K562 (cell line): ENCODE measurements at regions not wholly inside any gene's neighbourhood (a gene's known extent, or its start where the extent isn't known, plus 50 kb on each side); places are given as distances from the start of the nearest gene placed in this dataset.

Source experiments
- ATAC-seq: fragments of 200-7000 bp; cut with Tn5 transposase; 3 replicates; pipeline ENCODE4 v1.9.1; 2020; ENCODE audit warnings: moderate library complexity
- BruUV-seq: library from RNA; stranded (reverse); fragments of 400-500 nt; replicated peaks from 2 replicates; lab custom pipeline; 2021; lab: Mats Ljungman, UMichigan
- CTCF ChIA-PET: fragments of 300-600 bp; formaldehyde crosslinking; extraction: SDS; loops from one replicate; lab custom pipeline; 2021; ENCODE audit warnings: low intra/inter-chr PET ratio; lab: Yijun Ruan, JAX
- POLR2A ChIA-PET: fragments of 300-600, 350-650 bp; sonication (Branson Sonifier 250); formaldehyde crosslinking; extraction: SDS; loops from one replicate; lab custom pipeline; 2021; ENCODE audit warnings: antibody characterized with exemption, inconsistent platforms; lab: Yijun Ruan, JAX
- DNase-seq, 4 experiments: peaks; one replicate each; pipeline versions ENCODE4 v3.0.0 to v3.0.0-alpha.2; 2011 to 2018; ENCODE audit warnings: low spot score in 3 of 4, mixed read lengths in 3 of 4; ENCODE audit errors: extremely low read depth in 1 of 4
- FAIRE-seq: peaks from 2 replicates; lab custom pipeline; 2011; peaks lifted over from hg19 to GRCh38; lab: Jason Lieb, UNC
- H2AFZ ChIP-seq: 2 replicates; pipeline ENCODE4 v1.6.0; 2011; ENCODE audit warnings: low read depth, low read length, control low read depth, inconsistent platforms
- H3K27ac ChIP-seq: fragments of 200-600 bp; 3 replicates; pipeline ENCODE4 v1.8.0; 2011; ENCODE audit warnings: low read depth, mild to moderate bottlenecking, control low read depth, inconsistent platforms, low read length, moderate library complexity, mixed read lengths; ENCODE audit errors: extremely low read depth
- H3K27me3 ChIP-seq, 2 experiments: fragments of 300-600 bp in 1 of 2; 2 replicates in 1 of 2; 3 replicates in 1 of 2; pipeline versions ENCODE4 v1.6.0 to v1.8.0; 2011; ENCODE audit warnings: inconsistent platforms in 2 of 2, low read length in 2 of 2, mild to moderate bottlenecking in 1 of 2, mixed read lengths in 1 of 2, moderate library complexity in 1 of 2; ENCODE audit not compliant: control insufficient read depth in 2 of 2, insufficient read depth in 2 of 2
- H3K36me3 ChIP-seq: fragments of 300-600 bp; 3 replicates; pipeline ENCODE4 v1.8.0; 2011; ENCODE audit warnings: mild to moderate bottlenecking, low read length, inconsistent platforms; ENCODE audit not compliant: control insufficient read depth, insufficient read depth
- H3K4me1 ChIP-seq, 2 experiments: fragments of 200-600 bp in 1 of 2; replicated peaks in 1 of 2; 2 replicates in 1 of 2; 3 replicates in 1 of 2; pipeline versions ENCODE4 v1.5.1 to v1.8.0; 2011; ENCODE audit warnings: inconsistent platforms in 2 of 2, low read length in 2 of 2, mild to moderate bottlenecking in 1 of 2, mixed read lengths in 1 of 2, moderate library complexity in 1 of 2; ENCODE audit not compliant: control insufficient read depth in 2 of 2, insufficient read depth in 2 of 2
- H3K4me2 ChIP-seq: 2 replicates; pipeline ENCODE4 v1.6.1; 2011; ENCODE audit warnings: low read length, control low read depth, inconsistent platforms, mixed read lengths; ENCODE audit not compliant: insufficient read depth
- H3K4me3 ChIP-seq: fragments of 200-600 bp; sonication (generic), shearing (Covaris generic); 2 replicates; pipeline ENCODE4 v1.5.1; 2016; ENCODE audit warnings: control low read depth, inconsistent platforms
- H3K79me2 ChIP-seq: fragments of 200-600 bp; 3 replicates; pipeline ENCODE4 v1.8.0; 2011; ENCODE audit warnings: low read length, inconsistent platforms; ENCODE audit not compliant: control insufficient read depth, insufficient read depth
- H3K9ac ChIP-seq, 2 experiments: 2 replicates each; pipeline versions ENCODE4 v1.6.0 to v1.6.1; 2011; ENCODE audit warnings: low read depth in 2 of 2, low read length in 2 of 2, control low read depth in 1 of 2, inconsistent platforms in 1 of 2, mild to moderate bottlenecking in 1 of 2, mixed read lengths in 1 of 2; ENCODE audit not compliant: insufficient read depth in 1 of 2
- H3K9me1 ChIP-seq: one replicate; pipeline ENCODE4 v1.6.0; 2011; ENCODE audit warnings: inconsistent platforms, mild to moderate bottlenecking, low read length, moderate library complexity; ENCODE audit not compliant: control insufficient read depth, insufficient read depth
- H3K9me3 ChIP-seq: replicated peaks from 2 replicates; pipeline ENCODE4 v1.5.1; 2011; ENCODE audit warnings: low read depth, low read length, inconsistent platforms; ENCODE audit not compliant: control insufficient read depth, insufficient read depth
- H4K20me1 ChIP-seq: replicated peaks from 2 replicates; pipeline ENCODE4 v1.6.1; 2011; ENCODE audit warnings: low read length, inconsistent platforms, mixed read lengths; ENCODE audit not compliant: control insufficient read depth, insufficient read depth
- COPS2 ChIP-seq: fragments of 450-650 bp; conservative IDR thresholded peaks from 2 replicates; pipeline ENCODE4 v1.6.1; 2016; ENCODE audit warnings: mild to moderate bottlenecking, moderate library complexity
- CREBBP ChIP-seq: IDR thresholded peaks from one replicate; pipeline ENCODE4 v1.6.1; 2012; ENCODE audit warnings: low read depth, mild to moderate bottlenecking, control low read depth, inconsistent platforms, low read length
- FOXM1 ChIP-seq, 2 experiments: fragments of 450-650 bp in 1 of 2; sonication (generic) in 1 of 2; formaldehyde crosslinking in 1 of 2; IDR thresholded peaks; 2 replicates each; pipeline versions ENCODE4 v1.6.1 to v1.9.0; 2017 to 2022; ENCODE audit warnings: low read depth in 2 of 2, mild to moderate bottlenecking in 2 of 2, missing genetic modification reagents in 1 of 2, moderate library complexity in 1 of 2
- HNRNPLL ChIP-seq: fragments of 200-400 bp; formaldehyde crosslinking; IDR thresholded peaks from 2 replicates; pipeline ENCODE4 v1.6.1; 2017; ENCODE audit warnings: low read length, low read depth, mild to moderate bottlenecking; ENCODE audit not compliant: poor library complexity, severe bottlenecking
- NUFIP1 ChIP-seq: fragments of 450-650 bp; IDR thresholded peaks from 2 replicates; pipeline ENCODE4 v1.6.1; 2018; ENCODE audit not compliant: partially characterized antibody
- SMARCE1 ChIP-seq: fragments of 450-650 bp; IDR thresholded peaks from 2 replicates; pipeline ENCODE4 v1.7.1; 2016; ENCODE audit warnings: mild to moderate bottlenecking
- WGBS: fragments of 100-300 bp; shearing (Covaris generic); methylation state at CpG from one replicate; pipeline ENCODE4 v1.1.6; 2016; ENCODE audit warnings: low coverage, mixed read lengths; ENCODE audit not compliant: insufficient coverage; ENCODE audit errors: missing lambda C conversion rate; 5-methylcytosine and 5-hydroxymethylcytosine counted together
- in situ Hi-C: fragments of 300-500 bp; cut with MboI; formaldehyde crosslinking; loops from 4 replicates; pipeline ENCODE4 v1.15.0; 2018; ENCODE audit warnings: inconsistent platforms, mixed read lengths
- intact Hi-C: fragments of 100-400 bp; cut with micrococcal nuclease; formaldehyde crosslinking; loops from 2 replicates; pipeline ENCODE4 v1.14.2; 2022
- TF ChIP-seq, protein P1 (sequence below): sonication (generic); formaldehyde crosslinking; IDR thresholded peaks from 2 replicates; pipeline ENCODE4 v1.8.1; 2023; ENCODE audit warnings: missing genetic modification reagents, mild to moderate bottlenecking, borderline replicate concordance
- TF ChIP-seq, protein P2 (sequence below): sonication (generic); formaldehyde crosslinking; IDR thresholded peaks from 2 replicates; pipeline ENCODE4 v1.8.0; 2022; ENCODE audit warnings: mild to moderate bottlenecking, missing genetic modification reagents

DNA sequence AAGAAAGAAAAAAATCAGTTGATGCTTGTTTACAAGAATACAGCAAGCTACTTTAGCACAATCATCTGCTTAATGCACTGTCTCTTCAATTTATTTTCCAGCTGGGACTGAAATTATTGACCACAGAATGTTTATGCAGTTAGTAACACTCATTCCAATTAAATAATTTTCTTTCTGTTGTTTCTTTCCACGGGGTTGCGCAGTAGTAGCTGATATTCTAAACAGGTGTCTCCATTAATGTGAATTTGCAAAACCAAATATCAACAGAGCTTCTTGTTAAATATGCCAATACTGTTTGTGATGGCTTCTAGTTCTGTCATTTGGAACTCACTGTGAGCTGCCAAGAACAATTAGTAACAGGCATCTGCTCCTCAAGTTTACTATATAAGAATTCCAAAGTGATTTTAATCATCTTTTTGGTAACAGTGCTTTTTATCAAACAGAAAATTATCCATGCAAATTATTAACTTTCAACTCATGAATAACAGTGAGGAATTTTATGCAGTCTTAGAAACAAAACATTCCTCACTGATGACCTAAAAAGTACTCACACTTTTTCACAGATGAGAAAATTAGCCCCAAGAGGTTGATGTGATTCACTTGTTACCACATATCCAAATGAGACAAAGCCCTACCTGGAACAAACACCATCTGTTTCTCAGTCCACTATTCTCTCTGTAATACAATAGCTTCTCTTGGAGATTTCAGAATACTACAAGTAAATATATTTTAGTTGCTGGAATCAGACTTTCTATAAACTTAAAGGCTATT lies 567.6 kb upstream of the RGMB start:
- H3K79me2 ChIP-seq: no peaks in the 10 kb centered on the region
- DNase-seq (no peak), ATAC-seq (no peak), FAIRE-seq (no peak)
- in situ Hi-C loops: no loop called here
- H3K27me3 ChIP-seq: no peaks in the 10 kb centered on the region
- no peak overlapping the region for H3K9ac ChIP-seq
- TF ChIP-seq FOXM1 (IDR thresholded peaks at IDR 0.05; ENCODE audit: low read depth) (no peak), FOXM1 (CRISPR knock-in tag; IDR thresholded peaks at IDR 0.05; ENCODE audit: low read depth) (no peak), SMARCE1 (no peak), COPS2 (no peak), HNRNPLL (no peak), NUFIP1 (no peak), CREBBP (no peak)
- TF ChIP-seq, protein P1, sequence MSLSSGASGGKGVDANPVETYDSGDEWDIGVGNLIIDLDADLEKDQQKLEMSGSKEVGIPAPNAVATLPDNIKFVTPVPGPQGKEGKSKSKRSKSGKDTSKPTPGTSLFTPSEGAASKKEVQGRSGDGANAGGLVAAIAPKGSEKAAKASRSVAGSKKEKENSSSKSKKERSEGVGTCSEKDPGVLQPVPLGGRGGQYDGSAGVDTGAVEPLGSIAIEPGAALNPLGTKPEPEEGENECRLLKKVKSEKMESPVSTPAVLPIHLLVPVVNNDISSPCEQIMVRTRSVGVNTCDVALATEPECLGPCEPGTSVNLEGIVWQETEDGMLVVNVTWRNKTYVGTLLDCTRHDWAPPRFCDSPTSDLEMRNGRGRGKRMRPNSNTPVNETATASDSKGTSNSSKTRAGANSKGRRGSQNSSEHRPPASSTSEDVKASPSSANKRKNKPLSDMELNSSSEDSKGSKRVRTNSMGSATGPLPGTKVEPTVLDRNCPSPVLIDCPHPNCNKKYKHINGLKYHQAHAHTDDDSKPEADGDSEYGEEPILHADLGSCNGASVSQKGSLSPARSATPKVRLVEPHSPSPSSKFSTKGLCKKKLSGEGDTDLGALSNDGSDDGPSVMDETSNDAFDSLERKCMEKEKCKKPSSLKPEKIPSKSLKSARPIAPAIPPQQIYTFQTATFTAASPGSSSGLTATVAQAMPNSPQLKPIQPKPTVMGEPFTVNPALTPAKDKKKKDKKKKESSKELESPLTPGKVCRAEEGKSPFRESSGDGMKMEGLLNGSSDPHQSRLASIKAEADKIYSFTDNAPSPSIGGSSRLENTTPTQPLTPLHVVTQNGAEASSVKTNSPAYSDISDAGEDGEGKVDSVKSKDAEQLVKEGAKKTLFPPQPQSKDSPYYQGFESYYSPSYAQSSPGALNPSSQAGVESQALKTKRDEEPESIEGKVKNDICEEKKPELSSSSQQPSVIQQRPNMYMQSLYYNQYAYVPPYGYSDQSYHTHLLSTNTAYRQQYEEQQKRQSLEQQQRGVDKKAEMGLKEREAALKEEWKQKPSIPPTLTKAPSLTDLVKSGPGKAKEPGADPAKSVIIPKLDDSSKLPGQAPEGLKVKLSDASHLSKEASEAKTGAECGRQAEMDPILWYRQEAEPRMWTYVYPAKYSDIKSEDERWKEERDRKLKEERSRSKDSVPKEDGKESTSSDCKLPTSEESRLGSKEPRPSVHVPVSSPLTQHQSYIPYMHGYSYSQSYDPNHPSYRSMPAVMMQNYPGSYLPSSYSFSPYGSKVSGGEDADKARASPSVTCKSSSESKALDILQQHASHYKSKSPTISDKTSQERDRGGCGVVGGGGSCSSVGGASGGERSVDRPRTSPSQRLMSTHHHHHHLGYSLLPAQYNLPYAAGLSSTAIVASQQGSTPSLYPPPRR (CRISPR knock-in tag): no peak
- TF ChIP-seq, protein P2, sequence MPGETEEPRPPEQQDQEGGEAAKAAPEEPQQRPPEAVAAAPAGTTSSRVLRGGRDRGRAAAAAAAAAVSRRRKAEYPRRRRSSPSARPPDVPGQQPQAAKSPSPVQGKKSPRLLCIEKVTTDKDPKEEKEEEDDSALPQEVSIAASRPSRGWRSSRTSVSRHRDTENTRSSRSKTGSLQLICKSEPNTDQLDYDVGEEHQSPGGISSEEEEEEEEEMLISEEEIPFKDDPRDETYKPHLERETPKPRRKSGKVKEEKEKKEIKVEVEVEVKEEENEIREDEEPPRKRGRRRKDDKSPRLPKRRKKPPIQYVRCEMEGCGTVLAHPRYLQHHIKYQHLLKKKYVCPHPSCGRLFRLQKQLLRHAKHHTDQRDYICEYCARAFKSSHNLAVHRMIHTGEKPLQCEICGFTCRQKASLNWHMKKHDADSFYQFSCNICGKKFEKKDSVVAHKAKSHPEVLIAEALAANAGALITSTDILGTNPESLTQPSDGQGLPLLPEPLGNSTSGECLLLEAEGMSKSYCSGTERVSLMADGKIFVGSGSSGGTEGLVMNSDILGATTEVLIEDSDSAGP: no peak
- 3% methylated on average over 2 of the region's 2 CpGs for WGBS
- no peak overlapping the region for H3K27ac ChIP-seq
- H2AFZ ChIP-seq: no peak overlapping the region
- intact Hi-C loops: no loop called here
- H3K9me1 ChIP-seq: no peaks in the 10 kb centered on the region
- POLR2A ChIA-PET: interaction anchor here (0.6 kb wide), 1 partner anchor 428 kb away, joined by 3 read pairs; no protein-coding TSS in a partner anchor
- H3K36me3 ChIP-seq: no peaks in the 10 kb centered on the region
- CTCF ChIA-PET: no interaction called here
- no TSS peak for BruUV-seq
- no peak overlapping the region for H3K4me3 ChIP-seq
- no peaks in the 10 kb centered on the region for H3K4me1 ChIP-seq
- no peaks in the 10 kb centered on the region for H4K20me1 ChIP-seq
- no peak overlapping the region for H3K4me2 ChIP-seq
- no peaks in the 10 kb centered on the region for H3K9me3 ChIP-seq
